Vagina (tissue), 2 donors: ENCODE measurements at regions not wholly inside any gene's neighbourhood (a gene's known extent, or its start where the extent isn't known, plus 50 kb on each side); places are given as distances from the start of the nearest gene placed in this dataset.

ENCODE experiments used
- DNase-seq, 2 donors: peaks; one replicate each; pipeline ENCODE4 v3.0.0-alpha.2; 2017; ENCODE audit errors: extremely low spot score in 2 of 2
- H3K27ac ChIP-seq: fragments of 200-600 bp; sonication (generic); one replicate; pipeline ENCODE4 v1.5.1; 2019
- H3K27me3 ChIP-seq: fragments of 200-600 bp; sonication (generic); one replicate; pipeline ENCODE4 v1.5.1; 2019
- H3K36me3 ChIP-seq, 2 donors: fragments of 200-600 bp; sonication (generic); one replicate each; pipeline ENCODE4 v1.5.1; 2017 to 2019
- H3K4me1 ChIP-seq: fragments of 200-600 bp; sonication (generic); one replicate; pipeline ENCODE4 v1.5.1; 2019
- H3K4me3 ChIP-seq, 2 donors: fragments of 200-600 bp; sonication (generic); 1 replicate in 1 of 2; 2 replicates in 1 of 2; pipeline ENCODE4 v1.5.1; 2016 to 2019
- H3K9me3 ChIP-seq: fragments of 200-600 bp; sonication (generic); one replicate; pipeline ENCODE4 v1.5.1; 2019
- CTCF ChIP-seq, 3 experiments: fragments of 450-650 bp in 2 of 3; fragments of 200-600 bp in 1 of 3; sonication (generic) in 1 of 3; IDR thresholded peaks; one replicate each; pipeline ENCODE4 v1.5.1; 2017 to 2019; ENCODE audit warnings: antibody characterized with exemption in 3 of 3, mild to moderate bottlenecking in 2 of 3, moderate library complexity in 2 of 3
- POLR2A ChIP-seq, 2 donors: fragments of 450-650 bp; IDR thresholded peaks; one replicate each; pipeline ENCODE4 v1.6.1; 2017; ENCODE audit warnings: antibody characterized with exemption in 2 of 2, mild to moderate bottlenecking in 2 of 2, moderate library complexity in 2 of 2
- POLR2AphosphoS5 ChIP-seq, 2 donors: sonication (generic); formaldehyde crosslinking; IDR thresholded peaks; one replicate each; pipeline ENCODE4 v1.9.0; 2017; ENCODE audit warnings: antibody characterized with exemption in 2 of 2, mild to moderate bottlenecking in 2 of 2, low read depth in 1 of 2; ENCODE audit not compliant: insufficient read depth in 1 of 2
- intact Hi-C: fragments of 100-400 bp; cut with DNase I; formaldehyde crosslinking; loops from one replicate; pipeline ENCODE4 v1.15.1; 2023

GRCh38 chr9:95580812-95581761 is 64.3 kb upstream of the PTCH1 start:
- Histone ChIP-seq H3K27ac (no peak overlapping the region), H3K36me3 (no peaks in the 10 kb centered on the region), H3K27me3 (no peaks in the 10 kb centered on the region), H3K4me1 (no peaks in the 10 kb centered on the region), H3K9me3 (no peaks in the 10 kb centered on the region), H3K4me3 (no peak overlapping the region)
- intact Hi-C loops: no loop called here
- TF ChIP-seq CTCF (IDR thresholded peaks at IDR 0.05) (no peak), POLR2AphosphoS5 (IDR thresholded peaks at IDR 0.05; ENCODE audit: insufficient read depth in 1 of 2, low read depth in 1 of 2) (no peak)
- DNase-seq: no peak

- DNase-seq: no peak
- no peak overlapping the region for H3K27ac ChIP-seq
- TF ChIP-seq POLR2A (IDR thresholded peaks at IDR 0.05) (no peak), POLR2AphosphoS5 (IDR thresholded peaks at IDR 0.05; ENCODE audit: insufficient read depth in 1 of 2, low read depth in 1 of 2) (no peak), CTCF (IDR thresholded peaks at IDR 0.05) (no peak)
- H3K9me3 ChIP-seq: no peaks in the 10 kb centered on the region
- peaks cover 9% of the 10 kb centered on the region for H3K4me1 ChIP-seq
- no peak overlapping the region for H3K4me3 ChIP-seq
- intact Hi-C loops: no loop called here
- no peaks in the 10 kb centered on the region for H3K36me3 ChIP-seq
- no peaks in the 10 kb centered on the region for H3K27me3 ChIP-seq
Measured at GRCh38 chr9:95574866-95575553, 58.2 kb upstream of the PTCH1 start.

- no peaks in the 10 kb centered on the region for H3K27me3 ChIP-seq
- intact Hi-C loops: no loop called here
- H3K4me3 ChIP-seq: no peak overlapping the region
- H3K4me1 ChIP-seq: peaks cover 14% of the 10 kb centered on the region
- no peak overlapping the region for H3K27ac ChIP-seq
- DNase-seq: no peak
- H3K36me3 ChIP-seq: no peaks in the 10 kb centered on the region
- TF ChIP-seq POLR2A (IDR thresholded peaks at IDR 0.05): no peak
- TF ChIP-seq CTCF (IDR thresholded peaks at IDR 0.05): no peak
- no peak for TF ChIP-seq POLR2AphosphoS5 (IDR thresholded peaks at IDR 0.05; ENCODE audit: insufficient read depth in 1 of 2, low read depth in 1 of 2)
- no peaks in the 10 kb centered on the region for H3K9me3 ChIP-seq
Measured at GRCh38 chr9:95574176-95574575, 57.4 kb upstream of the PTCH1 start.

- peaks cover 14% of the 10 kb centered on the region for H3K4me1 ChIP-seq
- H3K36me3 ChIP-seq: no peaks in the 10 kb centered on the region
- no peak overlapping the region for H3K4me3 ChIP-seq
- no peak for DNase-seq
- intact Hi-C loops: no loop called here
- TF ChIP-seq CTCF (IDR thresholded peaks at IDR 0.05) (no peak), POLR2A (IDR thresholded peaks at IDR 0.05) (no peak), POLR2AphosphoS5 (IDR thresholded peaks at IDR 0.05; ENCODE audit: insufficient read depth in 1 of 2, low read depth in 1 of 2) (no peak)
- no peaks in the 10 kb centered on the region for H3K27me3 ChIP-seq
- H3K9me3 ChIP-seq: no peaks in the 10 kb centered on the region
- H3K27ac ChIP-seq: no peak overlapping the region
Measured at GRCh38 chr9:95573463-95573862, 56.7 kb upstream of the PTCH1 start.
